Prostate gland (tissue), 2 donors: ENCODE measurements at regions not wholly inside any gene's neighbourhood (a gene's known extent, or its start where the extent isn't known, plus 50 kb on each side); places are given as distances from the start of the nearest gene placed in this dataset.

Source experiments
- CTCF ChIP-seq, 4 experiments: fragments of 200-600 bp in 2 of 4; fragments of 450-650 bp in 2 of 4; sonication (generic) in 2 of 4; IDR thresholded peaks; 1 replicate in 3 of 4; 2 replicates in 1 of 4; pipeline ENCODE4 v1.5.1; 2016 to 2019; ENCODE audit warnings: antibody characterized with exemption in 4 of 4, mild to moderate bottlenecking in 2 of 4, moderate library complexity in 2 of 4
- POLR2A ChIP-seq: fragments of 450-650 bp; IDR thresholded peaks from one replicate; pipeline ENCODE4 v1.6.1; 2016; ENCODE audit warnings: antibody characterized with exemption, mild to moderate bottlenecking
- POLR2AphosphoS5 ChIP-seq: sonication (generic); formaldehyde crosslinking; IDR thresholded peaks from one replicate; pipeline ENCODE4 v1.6.1; 2017; ENCODE audit warnings: antibody characterized with exemption

DNA sequence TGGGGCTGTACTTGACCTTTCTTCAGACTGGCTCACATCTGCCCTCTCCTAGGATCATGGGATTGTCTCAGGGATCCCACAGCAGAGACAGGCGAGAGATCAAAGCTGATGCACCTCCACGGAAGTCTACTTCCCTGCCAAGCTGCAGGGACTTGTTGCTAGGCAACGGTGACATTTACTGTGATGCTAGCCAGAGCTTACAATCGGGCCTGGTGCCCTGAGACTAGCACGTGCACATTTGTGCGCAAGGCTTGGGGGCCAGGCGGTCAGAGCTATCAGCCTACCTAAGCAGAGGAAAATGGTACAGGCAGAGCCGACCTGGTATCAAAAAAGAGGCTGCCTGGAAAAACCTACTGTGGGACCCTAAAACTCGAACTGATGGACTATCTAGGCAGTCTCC lies 607.3 kb upstream of the TSPY4 start:
- no peak for TF ChIP-seq CTCF (IDR thresholded peaks at IDR 0.05)
- no peak for TF ChIP-seq POLR2A
- TF ChIP-seq POLR2AphosphoS5 = no peak
